Thyroid gland (tissue), 4 donors: ENCODE measurements at regions not wholly inside any gene's neighbourhood (a gene's known extent, or its start where the extent isn't known, plus 50 kb on each side); places are given as distances from the start of the nearest gene placed in this dataset.

Experiments used
- CTCF ChIP-seq, 6 experiments: fragments of 200-600 bp in 3 of 6; fragments of 450-650 bp in 3 of 6; sonication (generic) in 3 of 6; IDR thresholded peaks; one replicate each; pipeline ENCODE4 v1.5.1; 2016 to 2019; ENCODE audit warnings: antibody characterized with exemption in 6 of 6, mild to moderate bottlenecking in 2 of 6, inconsistent platforms in 1 of 6, moderate library complexity in 1 of 6
- POLR2A ChIP-seq, 2 donors: fragments of 450-650 bp; IDR thresholded peaks; one replicate each; pipeline ENCODE4 v1.6.1; 2017; ENCODE audit warnings: antibody characterized with exemption in 2 of 2, mild to moderate bottlenecking in 2 of 2, moderate library complexity in 1 of 2

DNA sequence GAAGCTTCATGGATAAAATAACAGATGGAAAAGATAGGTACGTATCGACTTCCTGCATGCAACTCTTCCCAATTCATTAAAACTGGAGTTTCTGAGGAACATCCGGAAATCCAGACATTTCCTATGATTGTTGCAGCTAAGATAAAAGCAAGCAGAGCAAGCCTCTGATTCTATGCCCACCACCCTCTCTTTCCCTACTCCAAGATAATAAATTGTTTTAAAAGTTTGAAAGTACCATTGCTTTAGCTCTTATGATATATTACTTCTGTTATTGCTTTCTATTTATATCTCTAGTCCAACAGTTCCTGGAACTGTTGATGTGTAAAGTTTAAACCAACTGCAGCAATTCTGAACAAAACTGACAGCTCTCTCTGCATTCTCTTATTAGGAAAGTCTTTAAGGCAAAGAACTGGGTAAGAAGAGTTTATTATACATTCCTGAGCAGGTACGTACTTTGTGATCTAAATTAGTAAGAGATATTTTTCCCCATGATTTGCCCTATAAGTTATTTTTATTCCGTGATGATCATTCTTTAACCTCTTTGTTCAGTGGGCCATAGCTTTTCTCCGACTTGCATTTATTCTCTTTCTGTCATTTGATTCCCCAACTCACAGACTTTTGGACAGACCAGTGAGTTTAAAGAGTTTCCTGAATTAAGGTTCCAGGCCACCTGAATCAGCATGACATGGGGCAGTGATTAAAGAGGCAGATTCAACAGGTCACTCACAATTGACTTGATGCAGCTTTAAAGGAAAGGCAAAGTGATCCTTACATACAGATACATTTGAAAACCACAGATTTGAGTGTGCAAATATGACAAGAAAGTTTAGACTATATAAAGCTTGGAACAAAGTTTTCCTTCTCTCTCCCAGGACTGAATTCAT is 94.2 kb upstream of the THRB start:
- TF ChIP-seq CTCF (IDR thresholded peaks at IDR 0.05) (no peak), POLR2A (IDR thresholded peaks at IDR 0.05) (no peak)
